ENCODE measurements at regions not wholly inside any gene's neighbourhood (a gene's known extent, or its start where the extent isn't known, plus 50 kb on each side); places are given as distances from the start of the nearest gene placed in this dataset.

GRCh38 chr4:66246643-66247042 is 576.4 kb upstream of the EPHA5 start:
- H3K4me1 Mint-ChIP-seq = no peaks in the 10 kb centered on the region
- no peak overlapping the region for H3K27ac Mint-ChIP-seq
- Histone ChIP-seq H3K4me3 (ENCODE audit: control insufficient read depth in 1 of 2, extremely low read depth in 1 of 2, low read length in 1 of 2) (no peak overlapping the region), H3K9me3 (no peaks in the 10 kb centered on the region), H3K27me3 (replicated peaks in 1 of 2; ENCODE audit: control insufficient read depth in 2 of 2, extremely low read depth in 1 of 2, insufficient read depth in 2 of 2, low read length in 1 of 2) (no peaks in the 10 kb centered on the region), H3K27ac (ENCODE audit: low read length) (no peak overlapping the region), H3K36me3 (ENCODE audit: control insufficient read depth in 2 of 2, extremely low read depth in 1 of 2, insufficient read depth in 1 of 2, low read length in 1 of 2) (no peaks in the 10 kb centered on the region), H3K4me1 (ENCODE audit: control insufficient read depth in 1 of 2, extremely low read depth in 1 of 2, insufficient read depth in 2 of 2, low read length in 2 of 2) (no peaks in the 10 kb centered on the region)
- H3K9me3 Mint-ChIP-seq = peaks cover 9 to 40% (median 13%) of the 10 kb centered on the region in 3 donors
- WGBS (ENCODE audit: insufficient coverage) = no CpG with 5 or more reads among the region's 1 CpG
- no peak overlapping the region for H3K4me3 Mint-ChIP-seq
- CTCF ChIA-PET = no interaction called here
- no peaks in the 10 kb centered on the region for H3K27me3 Mint-ChIP-seq
- ATAC-seq (replicated peaks in 1 of 4) (no peak), DNase-seq (no peak)
- POLR2A ChIA-PET = no interaction called here
- H3K36me3 Mint-ChIP-seq = no peaks in the 10 kb centered on the region

- Mint-ChIP-seq H3K4me3 (no peak overlapping the region), H3K27ac (no peak overlapping the region), H3K4me1 (no peaks in the 10 kb centered on the region), H3K9me3 (peaks cover 11 to 16% (median 13%) of the 10 kb centered on the region in 3 donors), H3K27me3 (no peaks in the 10 kb centered on the region), H3K36me3 (no peaks in the 10 kb centered on the region)
- no peaks in the 10 kb centered on the region for H3K4me1 ChIP-seq (ENCODE audit: control insufficient read depth in 1 of 2, extremely low read depth in 1 of 2, insufficient read depth in 2 of 2, low read length in 2 of 2)
- no peak overlapping the region for H3K27ac ChIP-seq (ENCODE audit: low read length)
- H3K4me3 ChIP-seq (ENCODE audit: control insufficient read depth in 1 of 2, extremely low read depth in 1 of 2, low read length in 1 of 2) = no peak overlapping the region
- CTCF ChIA-PET = no interaction called here
- no peaks in the 10 kb centered on the region for H3K36me3 ChIP-seq (ENCODE audit: control insufficient read depth in 2 of 2, extremely low read depth in 1 of 2, insufficient read depth in 1 of 2, low read length in 1 of 2)
- no peaks in the 10 kb centered on the region for H3K27me3 ChIP-seq (replicated peaks in 1 of 2; ENCODE audit: control insufficient read depth in 2 of 2, extremely low read depth in 1 of 2, insufficient read depth in 2 of 2, low read length in 1 of 2)
- no peak for ATAC-seq (replicated peaks in 1 of 4)
- DNase-seq = no peak
- H3K9me3 ChIP-seq = no peaks in the 10 kb centered on the region
- WGBS (ENCODE audit: insufficient coverage) = no CpG with 5 or more reads among the region's 4 CpGs
- POLR2A ChIA-PET = no interaction called here
Measured at GRCh38 chr4:66235876-66236275, 565.6 kb upstream of the EPHA5 start.

GRCh38 chr4:66229885-66230284 is 559.6 kb upstream of the EPHA5 start:
- DNase-seq (no peak), ATAC-seq (replicated peaks in 1 of 4) (no peak)
- Mint-ChIP-seq H3K27me3 (no peaks in the 10 kb centered on the region), H3K4me1 (no peaks in the 10 kb centered on the region), H3K9me3 (peaks cover 4 to 12% (median 7%) of the 10 kb centered on the region in 3 donors), H3K27ac (no peak overlapping the region), H3K4me3 (no peak overlapping the region), H3K36me3 (no peaks in the 10 kb centered on the region)
- 53% methylated on average over 2 of the region's 2 CpGs for WGBS (ENCODE audit: insufficient coverage)
- Histone ChIP-seq H3K4me1 (ENCODE audit: control insufficient read depth in 1 of 2, extremely low read depth in 1 of 2, insufficient read depth in 2 of 2, low read length in 2 of 2) (no peaks in the 10 kb centered on the region), H3K4me3 (ENCODE audit: control insufficient read depth in 1 of 2, extremely low read depth in 1 of 2, low read length in 1 of 2) (no peak overlapping the region), H3K27ac (ENCODE audit: low read length) (no peak overlapping the region), H3K9me3 (no peaks in the 10 kb centered on the region), H3K36me3 (ENCODE audit: control insufficient read depth in 2 of 2, extremely low read depth in 1 of 2, insufficient read depth in 1 of 2, low read length in 1 of 2) (no peaks in the 10 kb centered on the region), H3K27me3 (replicated peaks in 1 of 2; ENCODE audit: control insufficient read depth in 2 of 2, extremely low read depth in 1 of 2, insufficient read depth in 2 of 2, low read length in 1 of 2) (no peaks in the 10 kb centered on the region)
- ChIA-PET CTCF (no interaction called here), POLR2A (no interaction called here)

GRCh38 chr4:66225539-66225938 is 555.2 kb upstream of the EPHA5 start:
- CTCF ChIA-PET = no interaction called here
- Histone ChIP-seq H3K4me3 (ENCODE audit: control insufficient read depth in 1 of 2, extremely low read depth in 1 of 2, low read length in 1 of 2) (no peak overlapping the region), H3K36me3 (ENCODE audit: control insufficient read depth in 2 of 2, extremely low read depth in 1 of 2, insufficient read depth in 1 of 2, low read length in 1 of 2) (no peaks in the 10 kb centered on the region), H3K4me1 (ENCODE audit: control insufficient read depth in 1 of 2, extremely low read depth in 1 of 2, insufficient read depth in 2 of 2, low read length in 2 of 2) (no peaks in the 10 kb centered on the region), H3K9me3 (no peaks in the 10 kb centered on the region), H3K27ac (ENCODE audit: low read length) (no peak overlapping the region), H3K27me3 (replicated peaks in 1 of 2; ENCODE audit: control insufficient read depth in 2 of 2, extremely low read depth in 1 of 2, insufficient read depth in 2 of 2, low read length in 1 of 2) (no peaks in the 10 kb centered on the region)
- Mint-ChIP-seq H3K9me3 (peaks cover 0 to 17% (median 9%) of the 10 kb centered on the region in 3 donors), H3K4me3 (no peak overlapping the region), H3K4me1 (no peaks in the 10 kb centered on the region), H3K27me3 (no peaks in the 10 kb centered on the region), H3K36me3 (no peaks in the 10 kb centered on the region), H3K27ac (no peak overlapping the region)
- WGBS (ENCODE audit: insufficient coverage) = no CpG with 5 or more reads among the region's 1 CpG
- POLR2A ChIA-PET = no interaction called here
- DNase-seq (no peak), ATAC-seq (replicated peaks in 1 of 4) (no peak)

- 89% methylated on average over 5 of the region's 9 CpGs for WGBS (ENCODE audit: insufficient coverage)
- H3K27me3 Mint-ChIP-seq = no peaks in the 10 kb centered on the region
- H3K27ac Mint-ChIP-seq = no peak overlapping the region
Measured at GRCh38 chr4:66223068-66223703, 552.9 kb upstream of the EPHA5 start.

GRCh38 chr4:66219401-66219800 is 549.1 kb upstream of the EPHA5 start:
- no peak for ATAC-seq (replicated peaks in 1 of 4)

More at GRCh38 chr4:66223068-66223703, 552.9 kb upstream of the EPHA5 start:
- Histone ChIP-seq H3K9me3 (no peaks in the 10 kb centered on the region), H3K4me1 (ENCODE audit: control insufficient read depth in 1 of 2, extremely low read depth in 1 of 2, insufficient read depth in 2 of 2, low read length in 2 of 2) (no peaks in the 10 kb centered on the region), H3K27ac (ENCODE audit: low read length) (no peak overlapping the region), H3K4me3 (ENCODE audit: control insufficient read depth in 1 of 2, extremely low read depth in 1 of 2, low read length in 1 of 2) (no peak overlapping the region), H3K27me3 (replicated peaks in 1 of 2; ENCODE audit: control insufficient read depth in 2 of 2, extremely low read depth in 1 of 2, insufficient read depth in 2 of 2, low read length in 1 of 2) (no peaks in the 10 kb centered on the region), H3K36me3 (ENCODE audit: control insufficient read depth in 2 of 2, extremely low read depth in 1 of 2, insufficient read depth in 1 of 2, low read length in 1 of 2) (no peaks in the 10 kb centered on the region)
- ATAC-seq (replicated peaks in 1 of 4) (no peak), DNase-seq (no peak)
- Mint-ChIP-seq H3K36me3 (no peaks in the 10 kb centered on the region), H3K9me3 (peaks cover 4 to 12% (median 9%) of the 10 kb centered on the region in 3 donors), H3K4me3 (no peak overlapping the region), H3K4me1 (no peaks in the 10 kb centered on the region)
- ChIA-PET CTCF (no interaction called here), POLR2A (no interaction called here)

GRCh38 chr4:66216252-66216651 is 546.0 kb upstream of the EPHA5 start:
- no peaks in the 10 kb centered on the region for H3K27me3 Mint-ChIP-seq
- Histone ChIP-seq H3K27me3 (replicated peaks in 1 of 2; ENCODE audit: control insufficient read depth in 2 of 2, extremely low read depth in 1 of 2, insufficient read depth in 2 of 2, low read length in 1 of 2) (no peaks in the 10 kb centered on the region), H3K4me3 (ENCODE audit: control insufficient read depth in 1 of 2, extremely low read depth in 1 of 2, low read length in 1 of 2) (no peak overlapping the region), H3K36me3 (ENCODE audit: control insufficient read depth in 2 of 2, extremely low read depth in 1 of 2, insufficient read depth in 1 of 2, low read length in 1 of 2) (no peaks in the 10 kb centered on the region), H3K4me1 (ENCODE audit: control insufficient read depth in 1 of 2, extremely low read depth in 1 of 2, insufficient read depth in 2 of 2, low read length in 2 of 2) (no peaks in the 10 kb centered on the region), H3K9me3 (no peaks in the 10 kb centered on the region), H3K27ac (ENCODE audit: low read length) (no peak overlapping the region)
- ATAC-seq (replicated peaks in 1 of 4) (no peak), DNase-seq (no peak)
- ChIA-PET CTCF (no interaction called here), POLR2A (no interaction called here)
- no peaks in the 10 kb centered on the region for H3K36me3 Mint-ChIP-seq
- H3K27ac Mint-ChIP-seq = no peak overlapping the region
- H3K4me1 Mint-ChIP-seq = no peaks in the 10 kb centered on the region
- H3K9me3 Mint-ChIP-seq = peaks cover 4 to 20% (median 8%) of the 10 kb centered on the region in 3 donors
- no peak overlapping the region for H3K4me3 Mint-ChIP-seq

More at GRCh38 chr4:66219401-66219800, 549.1 kb upstream of the EPHA5 start:
- H3K4me3 ChIP-seq (ENCODE audit: control insufficient read depth in 1 of 2, extremely low read depth in 1 of 2, low read length in 1 of 2) = no peak overlapping the region
- H3K36me3 ChIP-seq (ENCODE audit: control insufficient read depth in 2 of 2, extremely low read depth in 1 of 2, insufficient read depth in 1 of 2, low read length in 1 of 2) = no peaks in the 10 kb centered on the region
- H3K27ac ChIP-seq (ENCODE audit: low read length) = no peak overlapping the region
- peaks cover 4 to 15% (median 11%) of the 10 kb centered on the region in 3 donors for H3K9me3 Mint-ChIP-seq
- WGBS (ENCODE audit: insufficient coverage) = no CpG with 5 or more reads among the region's 2 CpGs
- H3K4me1 Mint-ChIP-seq = no peaks in the 10 kb centered on the region
- ChIA-PET POLR2A (no interaction called here), CTCF (no interaction called here)
- no peak for DNase-seq
- H3K4me1 ChIP-seq (ENCODE audit: control insufficient read depth in 1 of 2, extremely low read depth in 1 of 2, insufficient read depth in 2 of 2, low read length in 2 of 2) = no peaks in the 10 kb centered on the region
- H3K36me3 Mint-ChIP-seq = no peaks in the 10 kb centered on the region
- no peaks in the 10 kb centered on the region for H3K27me3 Mint-ChIP-seq
- H3K27me3 ChIP-seq (replicated peaks in 1 of 2; ENCODE audit: control insufficient read depth in 2 of 2, extremely low read depth in 1 of 2, insufficient read depth in 2 of 2, low read length in 1 of 2) = no peaks in the 10 kb centered on the region
- H3K27ac Mint-ChIP-seq = no peak overlapping the region
- no peaks in the 10 kb centered on the region for H3K9me3 ChIP-seq
- no peak overlapping the region for H3K4me3 Mint-ChIP-seq
